ENCODE measurements at regions not wholly inside any gene's neighbourhood (a gene's known extent, or its start where the extent isn't known, plus 50 kb on each side); places are given as distances from the start of the nearest gene placed in this dataset.

GRCh38 chr5:112512901-112513300 is 93.8 kb upstream of the EPB41L4A start:
- TF ChIP-seq CTCF (conservative IDR thresholded peaks at IDR 0.05; ENCODE audit: low read length) (no peak), EZH2phosphoT487 (IDR thresholded peaks at IDR 0.05; ENCODE audit: borderline replicate concordance, low read depth, low read length) (no peak)

All from OCI-LY7 (cell line).